ENCODE measurements at regions not wholly inside any gene's neighbourhood (a gene's known extent, or its start where the extent isn't known, plus 50 kb on each side); places are given as distances from the start of the nearest gene placed in this dataset.

- Histone ChIP-seq H3K9me1 (ENCODE audit: control insufficient read depth, extremely low read depth, insufficient read depth, low read length) (no peaks in the 10 kb centered on the region), H3K36me3 (ENCODE audit: control insufficient read depth in 2 of 2, extremely low read depth in 1 of 2, insufficient read depth in 2 of 2, low read length in 2 of 2) (no peaks in the 10 kb centered on the region), H3K4me1 (ENCODE audit: control insufficient read depth, extremely low read depth, insufficient read depth, low read length) (no peaks in the 10 kb centered on the region), H3K9ac (ENCODE audit: control insufficient read depth, extremely low read depth, insufficient read depth, low read length) (no peak overlapping the region), H4K20me1 (ENCODE audit: control insufficient read depth, extremely low read depth, insufficient read depth, low read length) (no peaks in the 10 kb centered on the region), H3K4me2 (ENCODE audit: control insufficient read depth, extremely low read depth, insufficient read depth, low read depth, low read length) (no peak overlapping the region), H3K27ac (ENCODE audit: control insufficient read depth, insufficient read depth, low read length) (no peak overlapping the region), H3K4me3 (ENCODE audit: control insufficient read depth in 2 of 3, extremely low read depth in 1 of 3, insufficient read depth in 2 of 3, low read depth in 1 of 3, low read length in 3 of 3) (no peak overlapping the region), H3K9me3 (ENCODE audit: control insufficient read depth, low read depth, low read length) (no peaks in the 10 kb centered on the region), H3K27me3 (ENCODE audit: control insufficient read depth, extremely low read depth, insufficient read depth, low read length) (no peaks in the 10 kb centered on the region), H2AFZ (ENCODE audit: control insufficient read depth, low read length) (no peak overlapping the region), H3K79me2 (ENCODE audit: control insufficient read depth, insufficient read depth, low read length) (no peaks in the 10 kb centered on the region)
- dilution Hi-C loops (cut with MboI; ENCODE audit: extremely low pct_ligation_motif_present, low sequenced_read_pairs) = no loop called here
- DNase-seq (ENCODE audit: low read depth, low spot score) (no peak), FAIRE-seq (no peak)
- TF ChIP-seq EZH2 (IDR thresholded peaks at IDR 0.05; ENCODE audit: low read length) = no peak
- no peak for TF ChIP-seq CTCF (optimal IDR thresholded peaks at IDR 0.05 in 1 of 3, IDR thresholded peaks at IDR 0.05 in 1 of 3, conservative IDR thresholded peaks at IDR 0.05 in 1 of 3; ENCODE audit: extremely low read depth in 1 of 3, insufficient read depth in 2 of 3, low read length in 3 of 3)
These were observed 119.6 kb upstream of the FSTL4 start for GRCh38 chr5:133731951-133732350.

GRCh38 chr5:133730866-133731265 is 118.5 kb upstream of the FSTL4 start:
- Histone ChIP-seq H3K27ac (ENCODE audit: control insufficient read depth, insufficient read depth, low read length) (no peak overlapping the region), H3K36me3 (ENCODE audit: control insufficient read depth in 2 of 2, extremely low read depth in 1 of 2, insufficient read depth in 2 of 2, low read length in 2 of 2) (no peaks in the 10 kb centered on the region), H3K4me1 (ENCODE audit: control insufficient read depth, extremely low read depth, insufficient read depth, low read length) (no peaks in the 10 kb centered on the region), H3K27me3 (ENCODE audit: control insufficient read depth, extremely low read depth, insufficient read depth, low read length) (no peaks in the 10 kb centered on the region), H3K79me2 (ENCODE audit: control insufficient read depth, insufficient read depth, low read length) (no peaks in the 10 kb centered on the region), H2AFZ (ENCODE audit: control insufficient read depth, low read length) (no peak overlapping the region), H3K4me3 (ENCODE audit: control insufficient read depth in 2 of 3, extremely low read depth in 1 of 3, insufficient read depth in 2 of 3, low read depth in 1 of 3, low read length in 3 of 3) (no peak overlapping the region), H3K9me1 (ENCODE audit: control insufficient read depth, extremely low read depth, insufficient read depth, low read length) (no peaks in the 10 kb centered on the region), H3K9me3 (ENCODE audit: control insufficient read depth, low read depth, low read length) (no peaks in the 10 kb centered on the region), H4K20me1 (ENCODE audit: control insufficient read depth, extremely low read depth, insufficient read depth, low read length) (no peaks in the 10 kb centered on the region), H3K4me2 (ENCODE audit: control insufficient read depth, extremely low read depth, insufficient read depth, low read depth, low read length) (no peak overlapping the region), H3K9ac (ENCODE audit: control insufficient read depth, extremely low read depth, insufficient read depth, low read length) (no peak overlapping the region)
- dilution Hi-C loops (cut with MboI; ENCODE audit: extremely low pct_ligation_motif_present, low sequenced_read_pairs) = no loop called here
- no peak for FAIRE-seq
- no peak for TF ChIP-seq EZH2 (IDR thresholded peaks at IDR 0.05; ENCODE audit: low read length)
- no peak for TF ChIP-seq CTCF (optimal IDR thresholded peaks at IDR 0.05 in 1 of 3, IDR thresholded peaks at IDR 0.05 in 1 of 3, conservative IDR thresholded peaks at IDR 0.05 in 1 of 3; ENCODE audit: extremely low read depth in 1 of 3, insufficient read depth in 2 of 3, low read length in 3 of 3)
- DNase-seq (ENCODE audit: low read depth, low spot score) = no peak
